ENCODE measurements at regions not wholly inside any gene's neighbourhood (a gene's known extent, or its start where the extent isn't known, plus 50 kb on each side); places are given as distances from the start of the nearest gene placed in this dataset.

DNA sequence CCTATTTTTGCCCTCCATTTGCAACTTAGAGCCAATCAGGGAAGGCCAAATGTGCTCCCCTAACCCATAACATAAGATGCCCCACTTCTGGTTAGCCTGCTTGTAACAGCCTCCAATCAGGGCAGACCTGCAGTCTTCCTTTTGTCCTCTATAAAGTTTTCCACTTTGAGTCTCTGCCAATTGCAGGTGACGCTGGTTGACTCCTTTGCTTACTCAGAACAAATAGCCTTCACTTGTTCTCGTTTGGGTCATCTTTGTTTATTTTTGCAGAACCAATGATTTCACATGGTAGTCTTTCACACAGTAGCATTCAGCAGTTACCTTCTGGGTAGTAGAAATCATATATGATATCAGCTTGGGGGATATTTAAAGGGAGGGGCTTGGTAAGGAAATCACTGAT is 225.6 kb downstream of the MINAR1 start (continued):
- no peak for TF ChIP-seq KDM1A (IDR thresholded peaks at IDR 0.05; ENCODE audit: borderline replicate concordance, low read length)
- no peak for TF ChIP-seq GABPA (IDR thresholded peaks at IDR 0.05; ENCODE audit: borderline replicate concordance, insufficient read depth, low read length)

All from H1 (cell line).